IMR-90 (cell line): ENCODE measurements at regions not wholly inside any gene's neighbourhood (a gene's known extent, or its start where the extent isn't known, plus 50 kb on each side); places are given as distances from the start of the nearest gene placed in this dataset.

Experiments
- ATAC-seq: fragments of 200-7000 bp; cut with Tn5 transposase; 2 replicates; pipeline ENCODE4 v1.9.1; 2020; ENCODE audit warnings: low read depth, mild to moderate bottlenecking, moderate library complexity
- BruUV-seq: library from RNA; stranded (reverse); fragments of 400-500 nt; replicated peaks from 2 replicates; lab custom pipeline; 2021; lab: Mats Ljungman, UMichigan
- CTCF ChIA-PET: fragments of 300-600 bp; formaldehyde crosslinking; extraction: SDS; loops from one replicate; lab custom pipeline; 2021; ENCODE audit warnings: antibody characterized with exemption; lab: Yijun Ruan, JAX
- POLR2A ChIA-PET: fragments of 300-600 bp; sonication (Branson Sonifier 250); formaldehyde crosslinking; loops from one replicate; lab custom pipeline; 2022; ENCODE audit warnings: antibody characterized with exemption; ENCODE audit not compliant: unreplicated experiment; lab: Charles Lee
- DNase-seq: peaks from one replicate; pipeline ENCODE4 v3.0.0; 2013
- H2AFZ ChIP-seq: replicated peaks from 2 replicates; pipeline ENCODE3; 2013; ENCODE audit warnings: low read length, mild to moderate bottlenecking; ENCODE audit not compliant: poor library complexity
- H2AK5ac ChIP-seq: 2 replicates; pipeline ENCODE4 v1.6.1; 2013; ENCODE audit warnings: low read depth, low read length, inconsistent platforms
- H2AK9ac ChIP-seq: replicated peaks from 2 replicates; pipeline ENCODE3; 2013; ENCODE audit warnings: mild to moderate bottlenecking, low read depth, low read length, moderate library complexity; ENCODE audit not compliant: poor library complexity
- H2BK120ac ChIP-seq: 2 replicates; pipeline ENCODE4 v1.6.1; 2013; ENCODE audit warnings: low read depth, low read length, inconsistent platforms
- H2BK15ac ChIP-seq: 3 replicates; pipeline ENCODE4 v1.6.1; 2013; ENCODE audit warnings: low read depth, low read length, inconsistent platforms
- H2BK20ac ChIP-seq: 2 replicates; pipeline ENCODE4 v1.6.1; 2013; ENCODE audit warnings: low read depth, mild to moderate bottlenecking, inconsistent platforms, low read length, moderate library complexity
- H2BK5ac ChIP-seq: 2 replicates; pipeline ENCODE4 v1.6.1; 2013; ENCODE audit warnings: mild to moderate bottlenecking, low read depth, low read length, inconsistent platforms; ENCODE audit not compliant: poor library complexity, severe bottlenecking
- H3K14ac ChIP-seq: replicated peaks from 2 replicates; pipeline ENCODE4 v1.6.1; 2013; ENCODE audit warnings: low read depth, low read length, inconsistent platforms
- H3K18ac ChIP-seq: 2 replicates; pipeline ENCODE4 v1.6.1; 2013; ENCODE audit warnings: low read depth, low read length, control low read depth
- H3K23ac ChIP-seq: 2 replicates; pipeline ENCODE4 v1.6.1; 2013; ENCODE audit warnings: low read depth, low read length, inconsistent platforms
- H3K27ac ChIP-seq: 2 replicates; pipeline ENCODE4 v1.5.1; 2013; ENCODE audit warnings: mild to moderate bottlenecking, control low read depth, low read length; ENCODE audit not compliant: insufficient read depth
- H3K27me3 ChIP-seq: 2 replicates; pipeline ENCODE4 v1.6.1; 2013; ENCODE audit warnings: low read length; ENCODE audit not compliant: control insufficient read depth, insufficient read depth
- H3K36me3 ChIP-seq: 2 replicates; pipeline ENCODE4 v1.6.1; 2013; ENCODE audit warnings: low read length, mixed read lengths; ENCODE audit not compliant: control insufficient read depth, insufficient read depth
- H3K4ac ChIP-seq: 2 replicates; pipeline ENCODE4 v1.6.1; 2013; ENCODE audit warnings: low read depth, low read length, inconsistent platforms
- H3K4me1 ChIP-seq: 2 replicates; pipeline ENCODE4 v1.6.1; 2013; ENCODE audit warnings: low read length, mixed read lengths; ENCODE audit not compliant: control insufficient read depth, insufficient read depth
- H3K4me2 ChIP-seq: 2 replicates; pipeline ENCODE4 v1.6.1; 2013; ENCODE audit warnings: low read depth, mild to moderate bottlenecking, control low read depth, low read length, moderate library complexity
- H3K4me3 ChIP-seq: 2 replicates; pipeline ENCODE4 v1.5.1; 2013; ENCODE audit warnings: low read depth, mild to moderate bottlenecking, control low read depth, low read length, moderate library complexity; ENCODE audit not compliant: insufficient read depth
- H3K56ac ChIP-seq: 2 replicates; pipeline ENCODE4 v1.6.1; 2013; ENCODE audit warnings: low read length, inconsistent platforms; ENCODE audit not compliant: insufficient read depth; ENCODE audit errors: extremely low read depth
- H3K79me1 ChIP-seq, 2 experiments: 2 replicates each; pipeline ENCODE4 v1.6.1; 2013; ENCODE audit warnings: low read length in 2 of 2, inconsistent platforms in 1 of 2, low read depth in 1 of 2
- H3K9ac ChIP-seq: 2 replicates; pipeline ENCODE4 v1.6.1; 2013; ENCODE audit warnings: low read depth, low read length, control low read depth
- H3K9me1 ChIP-seq: 2 replicates; pipeline ENCODE4 v1.6.1; 2013; ENCODE audit warnings: low read length, inconsistent platforms; ENCODE audit not compliant: insufficient read depth
- H3K9me3 ChIP-seq: 2 replicates; pipeline ENCODE4 v1.6.1; 2013; ENCODE audit warnings: low read length; ENCODE audit not compliant: control insufficient read depth, insufficient read depth
- H4K20me1 ChIP-seq: 2 replicates; pipeline ENCODE4 v1.6.1; 2013; ENCODE audit warnings: low read length, inconsistent platforms; ENCODE audit not compliant: insufficient read depth
- H4K5ac ChIP-seq: 2 replicates; pipeline ENCODE4 v1.6.1; 2013; ENCODE audit warnings: mild to moderate bottlenecking, low read depth, low read length, control low read depth
- H4K8ac ChIP-seq, 2 experiments: 2 replicates each; pipeline ENCODE4 v1.6.1; 2013; ENCODE audit warnings: low read depth in 2 of 2, low read length in 2 of 2, control low read depth in 1 of 2, inconsistent platforms in 1 of 2
- H4K91ac ChIP-seq: 2 replicates; pipeline ENCODE4 v1.6.1; 2013; ENCODE audit warnings: low read depth, low read length, inconsistent platforms; ENCODE audit not compliant: insufficient read depth
- BHLHE40 ChIP-seq: fragments of 150-350 bp; IDR thresholded peaks from 2 replicates; pipeline ENCODE4 v1.6.1; 2016; ENCODE audit warnings: mild to moderate bottlenecking, low read depth, low read length
- CEBPB ChIP-seq: IDR thresholded peaks from 2 replicates; pipeline ENCODE4 v1.6.1; 2012; ENCODE audit warnings: low read depth, low read length, improper control_type of control experiment
- CHD1 ChIP-seq: IDR thresholded peaks from 2 replicates; pipeline ENCODE4 v1.6.1; 2012; ENCODE audit warnings: low read depth, low read length, improper control_type of control experiment
- CTCF ChIP-seq: conservative IDR thresholded peaks from 2 replicates; pipeline ENCODE4 v1.5.1; 2012; ENCODE audit warnings: mild to moderate bottlenecking, low read depth, low read length, improper control_type of control experiment
- ELK1 ChIP-seq: fragments of 150-350 bp; IDR thresholded peaks from 2 replicates; pipeline ENCODE4 v1.6.1; 2016; ENCODE audit warnings: low read depth, mild to moderate bottlenecking, low read length, moderate library complexity, borderline replicate concordance
- FOS ChIP-seq: fragments of 150-350 bp; IDR thresholded peaks from 2 replicates; pipeline ENCODE4 v1.6.1; 2016; ENCODE audit warnings: low read depth, low read length
- MAFK ChIP-seq: IDR thresholded peaks from 2 replicates; pipeline ENCODE4 v1.6.1; 2012; ENCODE audit warnings: low read depth, low read length, improper control_type of control experiment
- MAZ ChIP-seq: IDR thresholded peaks from 2 replicates; pipeline ENCODE4 v1.6.1; 2012; ENCODE audit warnings: low read depth, mild to moderate bottlenecking, low read length, improper control_type of control experiment, moderate library complexity, borderline replicate concordance
- MXI1 ChIP-seq: IDR thresholded peaks from 2 replicates; pipeline ENCODE4 v1.6.1; 2012; ENCODE audit warnings: low read depth, mild to moderate bottlenecking, low read length, moderate library complexity, borderline replicate concordance
- NFE2L2 ChIP-seq: fragments of 150-350 bp; IDR thresholded peaks from 2 replicates; pipeline ENCODE4 v1.6.1; 2016; ENCODE audit warnings: low read depth, mild to moderate bottlenecking, low read length
- POLR2A ChIP-seq: IDR thresholded peaks from 2 replicates; pipeline ENCODE4 v1.6.1; 2012; ENCODE audit warnings: mild to moderate bottlenecking, low read depth, low read length
- RAD21 ChIP-seq: IDR thresholded peaks from 2 replicates; pipeline ENCODE4 v1.6.1; 2012; ENCODE audit warnings: low read length, improper control_type of control experiment
- RCOR1 ChIP-seq: IDR thresholded peaks from 2 replicates; pipeline ENCODE4 v1.6.1; 2012; ENCODE audit warnings: mild to moderate bottlenecking, low read length, improper control_type of control experiment; ENCODE audit not compliant: insufficient replicate concordance
- RFX5 ChIP-seq: IDR thresholded peaks from 2 replicates; pipeline ENCODE4 v1.8.0; 2012; ENCODE audit warnings: low read depth, mild to moderate bottlenecking, low read length, moderate library complexity
- SMC3 ChIP-seq: fragments of 150-350 bp; IDR thresholded peaks from 2 replicates; pipeline ENCODE4 v1.6.1; 2016; ENCODE audit warnings: low read depth, mild to moderate bottlenecking, antibody characterized with exemption, low read length, moderate library complexity
- USF2 ChIP-seq: fragments of 150-350 bp; IDR thresholded peaks from 2 replicates; pipeline ENCODE4 v1.6.1; 2017; ENCODE audit warnings: mild to moderate bottlenecking, antibody characterized with exemption, low read length, low read depth
- WGBS, 2 experiments: methylation state at CpG; one replicate each; pipeline versions ENCODE4 v1.1.5 to v1.1.7; 2013; ENCODE audit warnings: missing lambda C conversion rate in 2 of 2; ENCODE audit not compliant: insufficient read length in 1 of 2; ENCODE audit errors: extremely low coverage in 2 of 2; 5-methylcytosine and 5-hydroxymethylcytosine counted together
- dilution Hi-C: fragments of 300-500 bp; cut with HindIII; formaldehyde crosslinking; loops from one replicate; pipeline ENCODE4 v1.14.3; 2018; ENCODE audit warnings: low sequenced_read_pairs; ENCODE audit not compliant: unreplicated experiment
- in situ Hi-C: fragments of 300-500 bp; cut with MboI; formaldehyde crosslinking; loops from 3 replicates; pipeline ENCODE4 v1.14.3; 2019; ENCODE audit warnings: low sequenced_read_pairs, inconsistent platforms, mixed read lengths
- intact Hi-C: fragments of 100-400 bp; cut with micrococcal nuclease; formaldehyde crosslinking; loops from 2 replicates; pipeline ENCODE4 v1.10.0; 2022

- Histone ChIP-seq H4K5ac (no peak overlapping the region), H3K36me3 (no peaks in the 10 kb centered on the region), H3K9me3 (peaks cover 2% of the 10 kb centered on the region), H2AK5ac (no peak overlapping the region), H2BK5ac (no peak overlapping the region), H4K91ac (no peak overlapping the region), H2BK120ac (no peak overlapping the region), H3K27me3 (no peaks in the 10 kb centered on the region), H2AK9ac (no peak overlapping the region), H4K20me1 (no peaks in the 10 kb centered on the region), H2BK15ac (no peak overlapping the region), H3K4me3 (no peak overlapping the region), H3K14ac (no peak overlapping the region), H3K9me1 (no peaks in the 10 kb centered on the region), H2AFZ (no peak overlapping the region), H3K4me1 (no peaks in the 10 kb centered on the region), H3K4me2 (no peak overlapping the region), H3K23ac (no peak overlapping the region), H3K56ac (no peak overlapping the region), H2BK20ac (no peak overlapping the region), H3K27ac (no peak overlapping the region), H3K79me1 (no peaks in the 10 kb centered on the region), H3K9ac (no peak overlapping the region), H4K8ac (no peak overlapping the region), H3K18ac (no peak overlapping the region), H3K4ac (no peak overlapping the region)
- intact Hi-C loops, result loop anchor here (5.0 kb wide), 1 partner anchor 568 kb away; no protein-coding TSS in a partner anchor
- no peak for TF ChIP-seq MXI1
- no peak for TF ChIP-seq CEBPB
- TF ChIP-seq NFE2L2, result no peak
- TF ChIP-seq RAD21, result no peak
- TF ChIP-seq FOS, result no peak
- no peak for TF ChIP-seq CHD1
- TF ChIP-seq SMC3, result no peak
- TF ChIP-seq MAFK, result no peak
- no peak for TF ChIP-seq CTCF
- no peak for TF ChIP-seq MAZ
- no peak for TF ChIP-seq USF2
- TF ChIP-seq ELK1, result no peak
- TF ChIP-seq POLR2A, result no peak
- no peak for TF ChIP-seq BHLHE40
- no peak for TF ChIP-seq RCOR1
- no peak for TF ChIP-seq RFX5
- no TSS peak for BruUV-seq
- ATAC-seq (no peak), DNase-seq (no peak)
- CTCF ChIA-PET, result interaction anchor here (0.9 kb wide), 1 partner anchor 10 kb away, joined by 3 read pairs; no protein-coding TSS in a partner anchor
- 100% methylated on average over 1 of the region's 2 CpGs; no CpG with 5 or more reads in 1 of the 2 experiments for WGBS, 2 experiments
- POLR2A ChIA-PET, result no interaction called here
- in situ Hi-C loops, result loop anchor here (25.0 kb wide), 1 partner anchor 877 kb away; no protein-coding TSS in a partner anchor
- dilution Hi-C loops, result no loop called here
Measured at GRCh38 chr1:166489356-166489669, 322.5 kb upstream of the FAM78B start.
